ENCODE measurements at regions not wholly inside any gene's neighbourhood (a gene's known extent, or its start where the extent isn't known, plus 50 kb on each side); places are given as distances from the start of the nearest gene placed in this dataset.

DNA sequence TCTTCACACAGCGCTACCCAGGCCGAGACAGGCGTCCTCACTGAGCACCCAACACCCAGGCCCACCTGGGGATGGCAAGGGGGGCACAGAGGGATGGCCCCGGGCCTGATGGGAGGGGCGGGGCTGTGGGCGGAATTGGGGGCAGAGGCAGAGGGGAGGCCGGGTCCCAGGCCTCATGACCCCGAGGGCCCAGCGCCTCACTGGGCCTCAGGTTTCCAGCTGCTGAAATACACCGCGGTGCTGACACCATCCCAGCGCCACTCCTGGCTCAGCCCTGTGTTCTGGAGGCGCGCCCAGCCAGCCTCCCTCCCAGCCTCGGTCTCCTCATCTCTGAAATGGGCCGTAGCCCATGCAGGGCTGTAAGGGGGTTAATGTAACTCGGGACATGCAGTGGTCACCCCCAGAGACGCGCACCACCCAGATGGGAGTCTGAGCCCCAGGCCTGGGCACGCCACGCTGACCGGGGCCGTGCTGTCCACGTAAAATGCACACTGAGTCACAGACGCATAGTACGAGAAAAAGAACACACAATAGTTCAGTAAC is 82.3 kb downstream of the UNCX start:
- no peak for DNase-seq (ENCODE audit: low read depth)
- H3K4me3 ChIP-seq (ENCODE audit: low read depth, low read length): no peak overlapping the region
- TF ChIP-seq, protein P1, sequence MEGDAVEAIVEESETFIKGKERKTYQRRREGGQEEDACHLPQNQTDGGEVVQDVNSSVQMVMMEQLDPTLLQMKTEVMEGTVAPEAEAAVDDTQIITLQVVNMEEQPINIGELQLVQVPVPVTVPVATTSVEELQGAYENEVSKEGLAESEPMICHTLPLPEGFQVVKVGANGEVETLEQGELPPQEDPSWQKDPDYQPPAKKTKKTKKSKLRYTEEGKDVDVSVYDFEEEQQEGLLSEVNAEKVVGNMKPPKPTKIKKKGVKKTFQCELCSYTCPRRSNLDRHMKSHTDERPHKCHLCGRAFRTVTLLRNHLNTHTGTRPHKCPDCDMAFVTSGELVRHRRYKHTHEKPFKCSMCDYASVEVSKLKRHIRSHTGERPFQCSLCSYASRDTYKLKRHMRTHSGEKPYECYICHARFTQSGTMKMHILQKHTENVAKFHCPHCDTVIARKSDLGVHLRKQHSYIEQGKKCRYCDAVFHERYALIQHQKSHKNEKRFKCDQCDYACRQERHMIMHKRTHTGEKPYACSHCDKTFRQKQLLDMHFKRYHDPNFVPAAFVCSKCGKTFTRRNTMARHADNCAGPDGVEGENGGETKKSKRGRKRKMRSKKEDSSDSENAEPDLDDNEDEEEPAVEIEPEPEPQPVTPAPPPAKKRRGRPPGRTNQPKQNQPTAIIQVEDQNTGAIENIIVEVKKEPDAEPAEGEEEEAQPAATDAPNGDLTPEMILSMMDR (IDR thresholded peaks at IDR 0.05; ENCODE audit: control insufficient read depth, extremely low read depth, insufficient read depth): no peak

DNA sequence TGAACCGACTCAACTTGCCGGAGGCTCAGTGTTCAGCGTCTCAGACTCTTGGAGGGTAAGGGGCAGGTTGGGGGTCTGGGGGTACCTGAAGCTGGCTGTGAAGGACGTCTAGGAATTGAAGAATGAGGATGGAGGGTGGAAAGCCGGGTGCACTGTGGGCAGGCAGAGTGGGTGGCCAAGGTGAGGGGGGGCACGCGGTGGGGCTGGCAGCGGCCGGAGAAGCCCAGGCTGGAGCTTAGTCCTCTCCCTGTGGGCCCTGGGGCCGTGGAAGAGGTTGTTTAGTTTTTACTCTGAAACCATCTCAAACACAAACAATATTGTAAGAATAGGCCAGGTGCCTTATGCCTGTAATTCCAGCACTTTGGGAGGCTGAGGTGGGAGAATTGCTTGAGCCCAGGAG is 83.4 kb downstream of the UNCX start:
- no peak overlapping the region for H3K4me3 ChIP-seq (ENCODE audit: low read depth, low read length)
- DNase-seq (ENCODE audit: low read depth): no peak
- TF ChIP-seq, protein P1 (IDR thresholded peaks at IDR 0.05; ENCODE audit: control insufficient read depth, extremely low read depth, insufficient read depth): no peak

DNA sequence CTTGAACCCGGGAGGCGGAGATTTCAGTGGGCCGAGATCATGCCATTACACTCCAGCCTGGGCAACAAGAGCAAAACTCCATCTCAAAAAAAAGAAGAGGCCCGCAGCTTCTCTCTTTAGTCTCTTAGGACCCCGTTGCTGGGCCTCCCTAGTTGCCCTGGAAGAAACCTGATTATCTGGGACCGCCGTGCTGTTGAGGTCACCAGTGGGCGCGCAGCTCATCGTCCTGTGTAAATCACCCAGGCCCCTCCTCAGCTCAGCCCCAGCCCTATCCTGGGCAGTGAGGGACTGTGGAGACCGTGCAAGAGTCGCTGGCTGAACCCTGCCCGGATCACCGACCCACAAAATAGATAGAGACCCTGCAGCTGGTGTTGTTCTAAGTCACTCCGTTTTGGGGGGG is 85.0 kb downstream of the UNCX start:
- TF ChIP-seq, protein P1 (IDR thresholded peaks at IDR 0.05; ENCODE audit: control insufficient read depth, extremely low read depth, insufficient read depth): no peak
- no peak overlapping the region for H3K4me3 ChIP-seq (ENCODE audit: low read depth, low read length)
- no peak for DNase-seq (ENCODE audit: low read depth)

DNA sequence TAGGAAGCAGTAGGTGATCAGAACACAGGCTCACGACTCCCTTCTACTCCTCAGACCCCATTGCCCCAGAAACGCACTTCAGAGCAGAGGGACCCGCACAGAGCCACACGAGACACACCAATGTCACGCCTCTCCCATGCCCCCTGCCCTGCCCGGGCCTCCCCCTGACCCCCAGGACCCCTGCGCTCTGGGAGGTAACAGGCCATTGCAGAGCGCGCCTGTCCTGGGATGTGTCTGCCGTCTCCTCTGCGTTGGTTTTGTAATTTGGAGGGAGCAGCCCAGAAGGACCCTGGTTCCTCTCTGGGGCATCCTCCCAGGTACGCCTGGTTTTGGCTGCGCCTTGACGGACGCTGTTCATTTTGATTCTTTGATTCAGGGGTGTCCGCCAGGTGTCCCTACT is 85.4 kb downstream of the UNCX start:
- H3K4me3 ChIP-seq (ENCODE audit: low read depth, low read length): no peak overlapping the region
- no peak for DNase-seq (ENCODE audit: low read depth)
- TF ChIP-seq, protein P1 (IDR thresholded peaks at IDR 0.05; ENCODE audit: control insufficient read depth, extremely low read depth, insufficient read depth): no peak

DNA sequence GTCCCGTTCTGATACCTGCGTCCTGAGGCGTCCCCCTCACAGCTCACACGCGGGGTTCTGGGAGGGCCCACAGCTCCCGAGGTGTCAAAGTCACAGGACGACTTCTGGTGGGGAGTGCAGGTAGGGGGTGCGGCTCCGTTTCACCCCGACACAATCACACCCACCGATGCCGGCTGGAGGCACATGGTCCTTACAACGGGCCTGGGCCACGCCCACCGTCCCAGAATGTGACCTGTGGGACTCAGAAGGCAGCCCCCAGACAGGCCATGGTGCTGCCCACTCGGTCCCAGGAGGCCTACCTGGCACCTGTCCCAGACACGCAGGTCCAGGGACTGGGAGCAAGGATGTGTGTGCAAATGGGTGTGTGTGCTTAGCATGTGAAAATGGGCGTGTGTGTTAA is 86.0 kb downstream of the UNCX start:
- no peak for DNase-seq (ENCODE audit: low read depth)
- no peak overlapping the region for H3K4me3 ChIP-seq (ENCODE audit: low read depth, low read length)
- TF ChIP-seq, protein P1 (IDR thresholded peaks at IDR 0.05; ENCODE audit: control insufficient read depth, extremely low read depth, insufficient read depth): no peak

DNA sequence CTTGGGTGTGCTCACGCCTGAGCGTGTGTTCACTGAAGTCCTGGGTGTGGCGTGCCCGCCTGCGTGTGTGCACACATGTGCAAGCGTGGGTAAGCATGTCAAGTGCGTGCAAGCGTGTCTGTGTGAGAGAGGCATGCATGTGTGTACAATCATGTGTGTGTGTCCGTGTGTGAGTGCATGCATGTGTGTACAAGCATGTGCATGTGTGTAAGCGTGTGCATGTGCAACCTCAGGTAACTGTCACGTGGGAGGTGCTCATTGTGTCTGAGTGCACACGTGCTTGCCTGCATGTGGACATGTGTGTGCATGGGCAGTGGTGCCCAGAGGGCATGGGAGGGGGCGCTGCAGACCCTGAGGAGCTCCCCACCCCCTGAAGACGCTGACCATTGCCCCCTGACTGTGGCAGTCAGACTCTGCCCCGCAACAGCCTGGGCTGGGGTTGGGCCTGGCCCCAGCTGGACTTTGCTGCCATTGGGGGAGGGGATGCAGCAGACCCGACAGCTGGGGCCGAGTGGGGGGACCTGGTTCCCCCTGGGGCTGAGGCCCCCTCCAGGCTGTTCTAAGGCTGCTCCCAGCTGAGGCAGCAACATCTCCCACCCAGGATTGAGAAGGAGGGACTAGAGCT is 88.1 kb downstream of the UNCX start:
- H3K4me3 ChIP-seq (ENCODE audit: low read depth, low read length): no peak overlapping the region
- TF ChIP-seq, protein P1 (IDR thresholded peaks at IDR 0.05; ENCODE audit: control insufficient read depth, extremely low read depth, insufficient read depth): no peak
- no peak for DNase-seq (ENCODE audit: low read depth)

Measured in LNCaP clone FGC (cell line).